ENCODE measurements at regions not wholly inside any gene's neighbourhood (a gene's known extent, or its start where the extent isn't known, plus 50 kb on each side); places are given as distances from the start of the nearest gene placed in this dataset.

GRCh38 chr9:89802781-89803355, 198.1 kb downstream of the GADD45G start:
- TF ChIP-seq ZNF274 (IDR thresholded peaks at IDR 0.05; ENCODE audit: low read depth, low read length) (no peak), YY1 (IDR thresholded peaks at IDR 0.05; ENCODE audit: insufficient read depth, insufficient read length) (no peak), SUZ12 (IDR thresholded peaks at IDR 0.05; ENCODE audit: extremely low read depth, insufficient read depth, insufficient read length) (no peak)
